Cardiac septum (tissue), 1 donor: ENCODE measurements at regions not wholly inside any gene's neighbourhood (a gene's known extent, or its start where the extent isn't known, plus 50 kb on each side); places are given as distances from the start of the nearest gene placed in this dataset.

ENCODE experiments used
- DNase-seq: peaks from one replicate; pipeline ENCODE4 v3.0.0-alpha.2; 2020; ENCODE audit warnings: low spot score
- intact Hi-C: fragments of 100-400 bp; cut with DNase I; formaldehyde crosslinking; loops from one replicate; pipeline ENCODE4 v1.14.0; 2022
- donor health status: DM: no; HTN: no; CAD: no.

- no peak for DNase-seq
- intact Hi-C loops, result no loop called here
Observed at GRCh38 chr14:101411151-101411550, 150.1 kb upstream of the DIO3 start.

GRCh38 chr14:101411779-101412178 is 149.5 kb upstream of the DIO3 start:
- DNase-seq, result no peak
- intact Hi-C loops, result no loop called here

GRCh38 chr14:101412739-101413138 is 148.6 kb upstream of the DIO3 start:
- intact Hi-C loops, result no loop called here
- DNase-seq, result no peak

- no peak for DNase-seq
- intact Hi-C loops, result no loop called here
Observed at GRCh38 chr14:101417434-101417833, 143.9 kb upstream of the DIO3 start.

GRCh38 chr14:101418601-101419000 is 142.7 kb upstream of the DIO3 start:
- intact Hi-C loops, result no loop called here
- DNase-seq, result no peak

- intact Hi-C loops, result no loop called here
- DNase-seq, result no peak
Observed at GRCh38 chr14:101426466-101426865, 134.8 kb upstream of the DIO3 start.

GRCh38 chr14:101428409-101428808 is 132.9 kb upstream of the DIO3 start:
- no peak for DNase-seq
- intact Hi-C loops, result no loop called here

- DNase-seq, result no peak
- intact Hi-C loops, result no loop called here
Observed at GRCh38 chr14:101435546-101435945, 125.7 kb upstream of the DIO3 start.

GRCh38 chr14:101439023-101439422 is 122.3 kb upstream of the DIO3 start:
- intact Hi-C loops, result no loop called here
- DNase-seq, result no peak

- intact Hi-C loops, result no loop called here
Observed at GRCh38 chr14:101440496-101440895, 120.8 kb upstream of the DIO3 start.

GRCh38 chr14:101441710-101442109 is 119.6 kb upstream of the DIO3 start:
- DNase-seq, result no peak
- intact Hi-C loops, result no loop called here

More at GRCh38 chr14:101440496-101440895, 120.8 kb upstream of the DIO3 start:
- no peak for DNase-seq

GRCh38 chr14:101442451-101442850 is 118.8 kb upstream of the DIO3 start:
- intact Hi-C loops, result no loop called here
- no peak for DNase-seq

- intact Hi-C loops, result no loop called here
- DNase-seq, result no peak
Observed at GRCh38 chr14:101444116-101444515, 117.2 kb upstream of the DIO3 start.

GRCh38 chr14:101445278-101445677 is 116.0 kb upstream of the DIO3 start:
- intact Hi-C loops, result no loop called here

GRCh38 chr14:101446387-101446969 is 114.8 kb upstream of the DIO3 start:
- intact Hi-C loops, result no loop called here
- DNase-seq, result no peak

More at GRCh38 chr14:101445278-101445677, 116.0 kb upstream of the DIO3 start:
- DNase-seq, result no peak

GRCh38 chr14:101449114-101449513 is 112.2 kb upstream of the DIO3 start:
- intact Hi-C loops, result no loop called here
- DNase-seq, result no peak

- intact Hi-C loops, result no loop called here
- DNase-seq, result no peak
Observed at GRCh38 chr14:101451166-101451565, 110.1 kb upstream of the DIO3 start.

- no peak for DNase-seq
- intact Hi-C loops, result no loop called here
Observed at GRCh38 chr14:101453225-101453624, 108.1 kb upstream of the DIO3 start.

- intact Hi-C loops, result no loop called here
- DNase-seq, result no peak
Observed at GRCh38 chr14:101454229-101454628, 107.1 kb upstream of the DIO3 start.

- DNase-seq, result no peak
- intact Hi-C loops, result no loop called here
Observed at GRCh38 chr14:101456246-101457175, 104.8 kb upstream of the DIO3 start.

- intact Hi-C loops, result no loop called here
Observed at GRCh38 chr14:101457301-101457935, 103.9 kb upstream of the DIO3 start.

More at GRCh38 chr14:101457301-101457935, 103.9 kb upstream of the DIO3 start:
- no peak for DNase-seq
